Tibial nerve (tissue), 4 donors: ENCODE measurements at regions not wholly inside any gene's neighbourhood (a gene's known extent, or its start where the extent isn't known, plus 50 kb on each side); places are given as distances from the start of the nearest gene placed in this dataset.
"Not testable (repeated sequence)": the region's sequence is repeated elsewhere in the genome, so short reads cannot be mapped to it uniquely, and the experiment has no call there.

Experiments used
- DNase-seq, 2 donors: peaks; one replicate each; pipeline ENCODE4 v3.0.0-alpha.2; 2019; ENCODE audit warnings: low spot score in 2 of 2
- H3K27ac ChIP-seq, 4 donors: fragments of 200-600 bp; sonication (generic) in 3 of 4; one replicate each; pipeline ENCODE4 v1.5.1; 2017 to 2019; ENCODE audit warnings: mild to moderate bottlenecking in 1 of 4
- H3K27me3 ChIP-seq, 2 donors: fragments of 200-600 bp; sonication (generic) in 1 of 2; one replicate each; pipeline versions ENCODE4 v1.5.1 to v1.6.0; 2017 to 2019
- H3K36me3 ChIP-seq, 3 donors: fragments of 200-600 bp; sonication (generic); one replicate each; pipeline ENCODE4 v1.5.1; 2018 to 2019
- H3K4me1 ChIP-seq, 4 donors: fragments of 200-600 bp; sonication (generic) in 3 of 4; one replicate each; pipeline ENCODE4 v1.5.1; 2017 to 2019
- H3K4me3 ChIP-seq, 4 donors: fragments of 200-600 bp; sonication (generic) in 3 of 4; one replicate each; pipeline ENCODE4 v1.5.1; 2017 to 2019; ENCODE audit warnings: mild to moderate bottlenecking in 1 of 4, moderate library complexity in 1 of 4
- H3K9me3 ChIP-seq, 4 donors: fragments of 200-600 bp; sonication (generic) in 3 of 4; one replicate each; pipeline ENCODE4 v1.5.1; 2017 to 2019
- CTCF ChIP-seq, 5 experiments: fragments of 200-600 bp in 3 of 5; fragments of 450-650 bp in 2 of 5; sonication (generic) in 3 of 5; IDR thresholded peaks; one replicate each; pipeline ENCODE4 v1.5.1; 2016 to 2019; ENCODE audit warnings: antibody characterized with exemption in 5 of 5, mild to moderate bottlenecking in 3 of 5, moderate library complexity in 2 of 5
- EP300 ChIP-seq, 2 donors: sonication (generic); formaldehyde crosslinking; IDR thresholded peaks; one replicate each; pipeline ENCODE4 v1.6.1; 2017; ENCODE audit warnings: antibody characterized with exemption in 2 of 2, mild to moderate bottlenecking in 1 of 2
- POLR2A ChIP-seq, 2 donors: fragments of 450-650 bp; IDR thresholded peaks; one replicate each; pipeline ENCODE4 v1.6.1; 2017; ENCODE audit warnings: antibody characterized with exemption in 2 of 2, mild to moderate bottlenecking in 2 of 2, moderate library complexity in 2 of 2
- WGBS, 2 donors: methylation state at CpG; one replicate each; pipeline ENCODE4 v1.1.5; 2018; 5-methylcytosine and 5-hydroxymethylcytosine counted together

GRCh38 chr5:74490814-74491213, 149.7 kb downstream of the ENC1 start:
- TF ChIP-seq CTCF (IDR thresholded peaks at IDR 0.05) (no peak), POLR2A (IDR thresholded peaks at IDR 0.05) (no peak)
- H3K4me1 ChIP-seq, result no peaks in the 10 kb centered on the region
- DNase-seq, result no peak
- no peak overlapping the region for H3K27ac ChIP-seq
- no peaks in the 10 kb centered on the region for H3K36me3 ChIP-seq
- H3K27me3 ChIP-seq, result no peaks in the 10 kb centered on the region
- 87% methylated on average over 3 of the region's 3 CpGs for WGBS, 2 donors
- H3K4me3 ChIP-seq, result no peak overlapping the region
- H3K9me3 ChIP-seq, result no peaks in the 10 kb centered on the region

GRCh38 chr5:74482990-74483389, 157.5 kb downstream of the ENC1 start:
- H3K4me1 ChIP-seq, result no peaks in the 10 kb centered on the region
- H3K36me3 ChIP-seq, result no peaks in the 10 kb centered on the region
- TF ChIP-seq EP300 (IDR thresholded peaks at IDR 0.05) (no peak), POLR2A (IDR thresholded peaks at IDR 0.05) (no peak), CTCF (IDR thresholded peaks at IDR 0.05) (no peak)
- no peaks in the 10 kb centered on the region for H3K9me3 ChIP-seq
- no peaks in the 10 kb centered on the region for H3K27me3 ChIP-seq
- no peak overlapping the region for H3K27ac ChIP-seq
- DNase-seq, result no peak
- no peak overlapping the region for H3K4me3 ChIP-seq
- WGBS, 2 donors, result 46 to 74% methylated on average over 3 of the region's 3 CpGs

DNA sequence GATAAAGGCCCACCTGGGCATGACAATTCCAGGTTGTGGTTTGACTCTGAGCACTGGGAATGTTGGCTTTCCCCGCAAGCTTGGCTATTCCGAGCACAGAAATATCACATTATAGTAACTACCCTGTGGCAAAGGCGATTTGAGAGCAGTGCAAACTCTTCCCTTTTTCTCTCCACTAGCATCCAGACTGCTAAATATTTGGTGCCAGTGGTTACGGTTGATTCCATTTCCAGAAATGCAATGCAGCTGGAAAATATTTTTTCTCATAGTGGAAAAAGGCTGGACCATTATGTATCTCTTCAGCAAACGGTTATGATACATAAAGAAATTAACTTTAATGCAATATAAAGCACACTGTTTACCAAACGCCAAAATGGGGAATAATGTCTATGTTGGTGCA, 158.0 kb downstream of the ENC1 start:
- H3K4me3 ChIP-seq, result no peak overlapping the region
- 85 to 88% methylated on average over 6 of the region's 6 CpGs for WGBS, 2 donors
- no peaks in the 10 kb centered on the region for H3K9me3 ChIP-seq
- no peak for DNase-seq
- H3K36me3 ChIP-seq, result no peaks in the 10 kb centered on the region
- H3K27me3 ChIP-seq, result no peaks in the 10 kb centered on the region
- no peak for TF ChIP-seq POLR2A (IDR thresholded peaks at IDR 0.05)
- H3K4me1 ChIP-seq, result no peaks in the 10 kb centered on the region
- no peak overlapping the region for H3K27ac ChIP-seq

GRCh38 chr5:74481357-74481756, 159.2 kb downstream of the ENC1 start:
- not testable (repeated sequence) for H3K36me3 ChIP-seq, H3K27ac ChIP-seq, DNase-seq, H3K9me3 ChIP-seq, H3K4me3 ChIP-seq, H3K27me3 ChIP-seq, H3K4me1 ChIP-seq
- 95 to 97% methylated on average over 2 of the region's 2 CpGs for WGBS, 2 donors

DNA sequence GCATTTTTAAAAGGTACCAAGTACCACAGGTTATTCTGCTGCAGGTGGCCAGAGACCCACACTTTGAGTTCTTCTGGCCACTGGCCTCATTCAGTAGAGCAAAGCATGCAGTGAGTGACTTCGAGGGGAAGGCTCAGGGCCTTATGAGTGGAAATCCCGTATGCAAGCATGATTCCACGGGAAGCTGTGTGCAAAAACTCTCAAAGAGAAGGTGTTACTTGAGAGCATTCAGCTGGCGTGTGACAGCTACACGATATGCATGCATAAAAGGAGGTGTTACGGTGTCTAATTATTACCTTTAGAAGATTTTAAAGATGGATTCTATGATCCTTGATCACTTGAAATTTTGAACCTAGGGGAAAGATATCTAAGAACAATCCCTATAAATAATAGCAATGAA, 160.3 kb downstream of the ENC1 start:
- DNase-seq, result no peak
- Histone ChIP-seq H3K36me3 (no peaks in the 10 kb centered on the region), H3K27ac (no peak overlapping the region), H3K4me3 (no peak overlapping the region), H3K4me1 (no peaks in the 10 kb centered on the region), H3K27me3 (no peaks in the 10 kb centered on the region), H3K9me3 (no peaks in the 10 kb centered on the region)
- 81 to 90% methylated on average over 6 of the region's 6 CpGs for WGBS, 2 donors
- no peak for TF ChIP-seq POLR2A (IDR thresholded peaks at IDR 0.05)
- TF ChIP-seq EP300 (IDR thresholded peaks at IDR 0.05), result no peak
- no peak for TF ChIP-seq CTCF (IDR thresholded peaks at IDR 0.05)

DNA sequence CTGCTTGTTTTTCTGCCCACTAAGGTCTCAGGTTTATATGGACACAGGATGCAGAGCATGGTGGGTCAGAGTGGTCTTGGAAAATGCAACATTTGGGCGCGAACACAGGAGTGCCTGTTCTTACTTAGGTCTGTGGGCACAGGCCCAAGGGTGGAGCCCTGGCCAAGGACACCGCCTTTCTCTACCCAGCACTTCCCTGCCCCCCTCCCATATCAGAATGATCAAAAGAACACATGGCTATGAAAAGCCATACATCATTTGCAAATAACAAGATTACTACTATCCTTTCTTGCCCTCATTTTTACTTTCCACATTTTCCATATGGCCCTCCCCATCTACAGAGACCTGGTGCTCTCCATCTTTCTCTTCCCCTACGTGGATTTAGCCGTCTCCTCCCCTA, 162.2 kb downstream of the ENC1 start:
- 69 to 88% methylated on average over 5 of the region's 5 CpGs for WGBS, 2 donors
- no peaks in the 10 kb centered on the region for H3K4me1 ChIP-seq
- no peak overlapping the region for H3K27ac ChIP-seq

More for the DNA sequence above, 162.2 kb downstream of the ENC1 start:
- Histone ChIP-seq H3K27me3 (no peaks in the 10 kb centered on the region), H3K9me3 (no peaks in the 10 kb centered on the region), H3K36me3 (no peaks in the 10 kb centered on the region), H3K4me3 (no peak overlapping the region)
- no peak for DNase-seq
- TF ChIP-seq POLR2A (IDR thresholded peaks at IDR 0.05) (no peak), EP300 (IDR thresholded peaks at IDR 0.05) (no peak), CTCF (IDR thresholded peaks at IDR 0.05) (no peak)
